ENCODE measurements at regions not wholly inside any gene's neighbourhood (a gene's known extent, or its start where the extent isn't known, plus 50 kb on each side); places are given as distances from the start of the nearest gene placed in this dataset.

- TF ChIP-seq CTCF (IDR thresholded peaks at IDR 0.05) = no peak
- TF ChIP-seq POLR2A (IDR thresholded peaks at IDR 0.05) = no peak
These were observed 82.0 kb upstream of the TBL1XR1 start for GRCh38 chr3:177279118-177279815.

All from heart left ventricle (tissue), 13 donors.